GM18858 (cell line): ENCODE measurements at regions not wholly inside any gene's neighbourhood (a gene's known extent, or its start where the extent isn't known, plus 50 kb on each side); places are given as distances from the start of the nearest gene placed in this dataset.
"Not testable (repeated sequence)": the region's sequence is repeated elsewhere in the genome, so short reads cannot be mapped to it uniquely, and the experiment has no call there.

Source experiments
- ATAC-seq: cut with Tn5 transposase; IDR thresholded peaks from one replicate; pipeline ENCODE4 v1.9.1; 2021; ENCODE audit not compliant: unreplicated experiment

DNA sequence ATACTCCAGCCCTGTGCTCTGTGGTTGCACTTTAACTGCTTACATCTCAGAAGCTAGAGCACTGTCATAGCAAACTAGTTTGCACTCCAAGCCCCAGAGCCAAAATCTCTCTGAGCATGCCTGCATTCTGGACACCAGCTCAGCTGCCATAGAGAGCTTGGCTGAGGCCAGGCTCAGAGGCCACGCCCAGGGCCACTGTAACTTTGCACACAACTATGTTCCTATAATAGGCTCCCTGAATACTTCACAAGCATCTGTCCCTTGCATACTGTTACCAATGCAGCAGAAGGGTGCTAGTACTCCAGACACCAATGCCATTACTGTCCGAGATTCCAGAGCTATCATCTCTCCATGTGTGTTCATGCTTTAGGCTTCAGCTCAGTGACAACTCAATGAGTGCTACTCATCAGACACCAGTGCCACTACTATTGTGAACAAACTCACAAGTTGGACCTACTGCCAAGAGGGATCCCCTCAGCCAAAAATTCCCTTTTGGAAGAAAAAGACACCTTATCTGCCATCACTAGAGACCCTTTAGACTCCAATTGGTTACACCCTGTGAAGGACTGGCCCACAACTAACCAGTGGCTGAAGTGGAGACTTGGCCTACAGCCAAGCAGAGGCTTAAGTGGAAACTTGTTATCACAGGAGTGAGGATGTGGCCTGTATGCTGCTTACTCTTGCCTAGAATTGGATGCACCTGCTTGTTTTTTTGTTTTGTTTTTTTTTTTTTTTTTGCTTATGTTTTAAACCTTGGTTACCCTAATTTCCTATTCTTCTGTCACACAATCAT lies 211.6 kb upstream of the MAGI2 start:
- ATAC-seq = no peak

GRCh38 chr7:79658304-79658703 lies 204.8 kb upstream of the MAGI2 start:
- ATAC-seq = no peak

DNA sequence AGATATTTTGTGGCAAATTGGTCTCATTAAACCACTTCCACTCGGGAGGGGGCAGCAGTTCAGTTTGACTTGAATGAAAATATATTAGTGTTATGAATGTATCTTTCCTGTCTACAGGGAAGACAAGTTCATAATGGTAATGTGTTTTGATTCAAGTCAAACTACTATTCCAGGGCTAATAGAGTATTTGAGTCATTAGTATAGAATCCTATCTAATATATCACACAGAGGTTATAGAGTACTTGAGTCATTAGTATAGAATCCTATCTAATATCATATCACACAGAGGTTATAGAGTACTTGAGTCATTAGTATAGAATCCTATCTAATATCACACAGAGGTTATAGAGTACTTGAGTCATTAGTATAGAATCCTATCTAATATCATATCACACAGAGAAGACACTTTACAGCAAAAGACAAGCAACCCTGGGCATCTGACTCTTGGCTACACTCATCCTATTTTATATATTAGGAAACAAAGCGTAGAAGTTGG lies 199.7 kb upstream of the MAGI2 start:
- no peak for ATAC-seq

GRCh38 chr7:79652619-79653018 lies 199.2 kb upstream of the MAGI2 start:
- ATAC-seq = no peak

DNA sequence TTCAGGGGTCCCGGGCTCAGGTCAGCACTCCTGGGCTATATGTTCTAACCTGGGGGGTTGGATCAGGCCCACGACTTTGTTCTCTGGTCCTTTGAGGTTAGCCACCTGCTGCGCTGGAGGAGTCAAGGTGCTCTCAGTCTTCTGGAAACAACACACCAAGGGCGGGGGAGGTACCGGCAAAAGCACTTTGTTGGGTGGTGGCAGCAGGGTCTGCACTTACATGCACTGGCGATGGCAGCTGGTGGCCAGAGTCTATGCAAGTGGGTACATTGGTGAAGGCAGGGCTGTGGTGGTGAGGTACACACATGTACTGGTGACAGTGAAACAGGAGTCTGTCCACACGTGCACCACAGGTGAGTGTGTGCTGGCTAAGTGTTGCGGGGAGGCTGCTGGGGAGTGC lies 194.2 kb upstream of the MAGI2 start:
- no peak for ATAC-seq

DNA sequence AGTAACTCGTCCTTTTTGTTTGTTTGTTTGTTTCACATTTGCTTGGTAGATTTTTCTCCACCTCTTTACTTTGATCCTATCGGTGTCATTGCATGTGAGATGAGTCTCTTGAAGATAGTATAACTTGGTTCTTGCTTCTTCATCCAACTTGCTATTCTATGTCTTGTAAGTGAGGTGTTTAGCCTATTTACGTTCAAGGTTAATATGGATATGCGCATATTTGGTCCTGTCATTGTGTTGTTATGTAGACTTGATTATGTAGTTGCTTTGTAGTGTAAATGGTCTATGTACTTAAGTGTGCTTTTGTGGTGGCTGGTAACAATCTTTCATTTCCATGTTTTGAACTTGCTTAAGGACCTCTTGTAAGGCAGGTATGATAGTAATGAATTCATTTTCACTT lies 192.8 kb upstream of the MAGI2 start:
- ATAC-seq = no peak

- no peak for ATAC-seq
Measured at GRCh38 chr7:79636849-79637248, 183.4 kb upstream of the MAGI2 start.

DNA sequence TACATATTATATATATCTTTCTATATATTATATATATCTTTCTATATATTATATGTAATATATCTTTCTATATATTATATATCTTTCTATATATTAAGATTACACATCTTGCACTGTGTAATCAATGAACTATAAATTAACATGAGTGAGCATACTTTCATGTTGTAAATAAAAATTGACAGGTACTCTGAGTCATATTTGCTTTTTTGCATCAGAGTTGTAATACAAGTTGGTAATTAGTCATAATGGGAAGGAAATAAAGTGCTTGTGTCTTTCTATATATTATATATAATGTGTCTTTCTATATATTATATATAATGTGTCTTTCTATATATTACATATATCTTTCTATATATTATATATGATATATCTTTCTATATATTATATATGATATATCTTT lies 172.5 kb upstream of the MAGI2 start:
- ATAC-seq = not testable (repeated sequence)

DNA sequence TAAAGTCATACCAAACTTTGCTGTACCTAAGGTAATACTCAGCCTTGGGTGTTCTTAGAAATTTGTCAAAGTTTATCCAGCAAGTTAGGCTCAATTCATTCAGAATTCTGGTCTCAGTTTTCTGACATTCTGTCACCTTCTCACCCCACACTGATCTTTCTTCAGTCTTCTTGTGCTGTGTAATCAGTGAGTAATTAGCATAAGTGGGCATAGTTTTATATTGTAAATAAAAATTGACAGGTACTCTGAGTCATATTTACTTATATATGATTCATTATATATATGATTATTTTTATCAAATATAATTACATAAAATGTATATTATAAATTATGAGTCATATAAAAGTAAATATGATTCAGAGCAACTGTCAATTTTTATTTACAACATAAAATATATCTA lies 170.9 kb upstream of the MAGI2 start:
- ATAC-seq = no peak

DNA sequence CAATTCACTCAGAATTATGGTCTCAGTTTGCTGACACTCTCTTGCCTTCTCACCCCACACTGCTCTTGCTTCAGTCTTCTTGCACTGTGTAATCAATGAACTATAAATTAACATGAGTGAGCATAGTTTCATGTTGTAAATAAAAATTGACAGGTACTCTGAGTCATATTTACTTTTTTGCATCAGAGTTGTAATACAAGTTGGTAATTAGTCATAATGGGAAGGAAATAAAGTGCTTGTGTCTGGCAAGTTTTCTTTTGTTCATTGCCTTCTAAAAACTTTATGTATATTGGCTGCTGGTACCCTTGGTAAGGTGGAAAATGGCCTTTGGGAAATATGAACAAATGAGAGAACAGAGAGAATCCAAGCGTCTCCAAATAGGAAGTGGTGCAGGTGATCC lies 169.3 kb upstream of the MAGI2 start:
- no peak for ATAC-seq

GRCh38 chr7:79620291-79620690 lies 166.8 kb upstream of the MAGI2 start:
- no peak for ATAC-seq

DNA sequence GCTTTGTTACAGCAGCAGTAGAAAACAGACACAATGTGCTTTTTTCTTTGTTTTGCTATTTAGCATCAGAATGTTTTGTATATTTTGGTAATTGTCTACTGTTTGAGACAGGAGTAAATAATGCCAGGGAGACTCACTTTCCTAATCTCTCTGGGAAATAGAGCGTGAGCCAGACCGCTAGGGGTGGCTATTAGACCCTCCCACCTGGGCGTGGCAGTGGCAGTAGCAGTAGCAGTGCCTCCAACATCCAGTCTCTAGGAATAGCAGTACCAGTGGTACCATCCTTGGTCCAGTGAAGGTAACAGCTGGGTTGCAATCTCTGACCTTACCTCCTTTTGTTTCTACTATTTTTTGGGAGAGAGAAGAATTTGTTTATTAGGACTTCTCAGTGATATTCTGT lies 165.7 kb upstream of the MAGI2 start:
- no peak for ATAC-seq

- ATAC-seq = no peak
Measured at GRCh38 chr7:79615871-79616640, 162.6 kb upstream of the MAGI2 start.

DNA sequence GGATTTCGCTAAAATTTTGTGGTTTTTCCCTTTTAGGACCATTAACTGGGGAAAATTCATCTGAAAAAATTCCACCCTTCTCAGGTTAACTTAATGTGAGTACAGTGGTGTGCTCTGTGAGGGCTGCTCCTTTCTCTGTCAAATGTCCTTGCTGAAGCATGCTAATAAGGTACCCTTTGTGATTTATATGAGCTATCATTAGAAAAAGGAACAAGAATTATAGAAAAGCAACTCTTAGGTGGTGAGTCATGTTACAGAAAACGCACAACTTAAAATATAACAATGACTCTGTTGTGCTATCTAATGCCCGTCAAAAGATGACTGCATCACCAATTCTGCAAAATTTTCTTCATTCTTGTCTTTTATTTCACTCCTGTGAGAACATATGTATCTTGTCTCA lies 162.0 kb upstream of the MAGI2 start:
- ATAC-seq = no peak

- ATAC-seq = no peak
Measured at GRCh38 chr7:79612903-79613302, 159.4 kb upstream of the MAGI2 start.

DNA sequence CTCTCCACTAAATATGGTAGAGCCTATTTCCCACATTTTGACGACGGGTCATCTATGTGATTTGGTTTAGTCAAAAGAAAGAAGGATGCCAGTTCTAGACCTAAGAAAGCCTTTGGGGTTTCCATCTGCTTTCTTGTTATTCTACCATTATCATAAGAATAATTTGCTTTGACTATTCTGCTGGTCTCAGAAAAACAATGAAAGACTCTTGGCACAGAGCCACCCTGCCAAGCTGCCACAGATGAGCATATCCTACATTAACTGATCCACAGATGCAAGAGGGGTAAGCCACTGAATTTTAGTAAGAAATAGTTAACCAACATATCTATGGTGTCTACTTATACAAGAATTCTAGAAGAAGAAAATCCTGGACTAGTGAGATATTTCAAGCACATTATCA lies 158.6 kb upstream of the MAGI2 start:
- ATAC-seq = no peak

DNA sequence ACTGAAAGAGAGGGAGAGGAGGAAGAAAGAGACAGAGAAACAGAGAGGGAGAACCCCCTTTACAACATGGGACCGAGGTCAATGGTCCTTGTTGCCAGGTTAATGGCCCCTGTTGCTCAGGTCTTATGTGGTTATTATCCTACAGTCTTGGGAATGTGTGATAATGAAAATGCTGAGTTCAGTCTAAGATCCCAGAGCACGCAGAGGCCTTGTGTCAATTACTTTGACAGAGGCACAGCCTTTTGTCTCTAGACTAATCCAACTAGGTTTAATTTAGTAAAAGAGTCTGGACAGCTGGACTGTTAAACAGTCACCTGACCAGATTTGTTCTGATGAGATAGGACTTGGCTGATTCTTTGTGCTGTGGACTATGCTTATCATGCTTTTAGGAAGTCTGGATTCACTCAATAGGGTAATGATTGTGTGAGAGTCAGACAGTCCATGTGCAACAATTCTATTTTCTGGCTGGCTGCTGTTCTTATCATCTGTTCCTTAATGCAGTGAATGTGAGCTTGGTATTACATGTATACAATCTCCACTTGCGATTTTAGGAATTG lies 157.4 kb upstream of the MAGI2 start:
- no peak for ATAC-seq

- no peak for ATAC-seq
Measured at GRCh38 chr7:79610313-79610712, 156.8 kb upstream of the MAGI2 start.

- ATAC-seq = no peak
Measured at GRCh38 chr7:79608005-79608404, 154.5 kb upstream of the MAGI2 start.

DNA sequence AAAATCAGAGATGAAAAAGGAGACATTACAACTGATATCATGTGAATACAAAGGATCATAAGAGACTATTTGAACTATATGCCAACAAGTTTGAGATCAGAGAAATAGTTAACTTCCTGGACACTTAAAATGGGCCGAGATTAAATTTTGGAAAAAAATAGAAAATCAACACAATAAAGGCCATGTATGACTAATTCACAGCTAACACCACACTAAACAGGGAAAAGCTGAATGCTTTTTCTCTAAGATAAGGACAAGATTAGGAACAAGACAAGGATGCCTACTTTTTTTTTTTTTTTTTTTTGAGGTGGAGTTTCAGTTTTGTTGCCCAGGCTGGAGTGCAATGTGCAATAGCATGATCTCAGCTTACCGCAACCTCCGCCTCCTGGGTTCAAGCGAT lies 151.4 kb upstream of the MAGI2 start:
- no peak for ATAC-seq

- ATAC-seq = no peak
Measured at GRCh38 chr7:79598351-79598750, 144.9 kb upstream of the MAGI2 start.

DNA sequence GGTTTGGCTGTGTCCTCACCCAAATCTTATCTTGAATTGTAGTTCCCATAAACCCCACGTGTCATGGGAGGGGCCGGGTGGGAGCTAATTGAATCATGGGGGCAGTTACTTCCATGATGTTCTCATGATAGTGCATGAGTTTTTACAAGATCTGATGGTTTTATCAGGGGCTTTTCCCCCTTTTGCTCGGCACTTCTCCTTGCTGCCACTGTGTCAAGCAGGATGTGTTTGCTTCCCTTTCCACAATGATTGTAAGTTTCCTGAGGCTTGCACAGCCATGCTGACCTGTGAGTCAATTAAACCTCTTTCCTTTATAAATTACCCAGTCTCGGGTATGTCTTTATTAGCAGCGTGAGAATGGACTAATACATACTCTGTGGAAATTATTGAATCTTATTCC lies 141.2 kb upstream of the MAGI2 start:
- ATAC-seq = not testable (repeated sequence)
